Liver (tissue), 8 donors: ENCODE measurements at regions not wholly inside any gene's neighbourhood (a gene's known extent, or its start where the extent isn't known, plus 50 kb on each side); places are given as distances from the start of the nearest gene placed in this dataset.

Source experiments
- DNase-seq: peaks from one replicate; pipeline ENCODE4 v3.0.0-alpha.2; 2017; ENCODE audit warnings: low spot score
- H3K27ac ChIP-seq, 2 donors: one replicate each; pipeline ENCODE4 v1.7.0; 2013; ENCODE audit warnings: inconsistent platforms in 2 of 2, low read length in 2 of 2, control low read depth in 1 of 2, low read depth in 1 of 2, mild to moderate bottlenecking in 1 of 2
- H3K27me3 ChIP-seq, 4 donors: one replicate each; pipeline versions ENCODE4 v1.6.1 to v1.7.0; 2013; ENCODE audit warnings: low read length in 3 of 4, inconsistent platforms in 1 of 4, mild to moderate bottlenecking in 1 of 4, moderate library complexity in 1 of 4; ENCODE audit not compliant: control insufficient read depth in 4 of 4, insufficient read depth in 4 of 4
- H3K36me3 ChIP-seq, 4 donors: one replicate each; pipeline versions ENCODE4 v1.6.1 to v1.7.0; 2013; ENCODE audit warnings: low read length in 3 of 4, mild to moderate bottlenecking in 3 of 4, low read depth in 1 of 4, moderate library complexity in 1 of 4; ENCODE audit not compliant: control insufficient read depth in 4 of 4, insufficient read depth in 3 of 4
- H3K4me1 ChIP-seq, 4 donors: one replicate each; pipeline versions ENCODE4 v1.6.1 to v1.7.0; 2013; ENCODE audit warnings: low read length in 3 of 4, mild to moderate bottlenecking in 3 of 4, moderate library complexity in 1 of 4; ENCODE audit not compliant: control insufficient read depth in 4 of 4, insufficient read depth in 4 of 4
- H3K4me3 ChIP-seq, 3 donors: one replicate each; pipeline versions ENCODE4 v1.6.1 to v1.7.0; 2013; ENCODE audit warnings: low read length in 3 of 3, control low read depth in 1 of 3, low read depth in 1 of 3, mild to moderate bottlenecking in 1 of 3
- H3K9ac ChIP-seq, 2 donors: one replicate each; pipeline ENCODE4 v1.7.0; 2013; ENCODE audit warnings: low read length in 2 of 2, mild to moderate bottlenecking in 2 of 2, moderate library complexity in 2 of 2, control low read depth in 1 of 2, low read depth in 1 of 2
- H3K9me3 ChIP-seq, 4 donors: one replicate each; pipeline versions ENCODE4 v1.6.1 to v1.7.0; 2013; ENCODE audit warnings: low read length in 3 of 4; ENCODE audit not compliant: control insufficient read depth in 4 of 4
- EGR1 ChIP-seq, 2 donors: IDR thresholded peaks; 2 replicates each; pipeline ENCODE4 v1.6.1; 2016 to 2018; ENCODE audit warnings: antibody characterized with exemption in 2 of 2, low read depth in 2 of 2
- FOXA1 ChIP-seq: IDR thresholded peaks from 2 replicates; pipeline ENCODE4 v1.6.1; 2016; ENCODE audit warnings: antibody characterized with exemption
- FOXA2 ChIP-seq: IDR thresholded peaks from 2 replicates; pipeline ENCODE4 v1.6.1; 2016; ENCODE audit warnings: antibody characterized with exemption
- GABPA ChIP-seq, 2 donors: IDR thresholded peaks in 1 of 2; conservative IDR thresholded peaks in 1 of 2; 2 replicates each; pipeline ENCODE4 v1.6.1; 2016; ENCODE audit warnings: antibody characterized with exemption in 2 of 2, mild to moderate bottlenecking in 1 of 2, moderate library complexity in 1 of 2
- HNF4A ChIP-seq, 2 donors: conservative IDR thresholded peaks; 2 replicates each; pipeline ENCODE4 v1.6.1; 2016; ENCODE audit warnings: antibody characterized with exemption in 2 of 2, mild to moderate bottlenecking in 2 of 2
- HNF4G ChIP-seq: IDR thresholded peaks from 2 replicates; pipeline ENCODE4 v1.6.1; 2016; ENCODE audit warnings: antibody characterized with exemption
- JUND ChIP-seq, 2 donors: IDR thresholded peaks; 2 replicates each; pipeline ENCODE4 v1.6.1; 2016; ENCODE audit warnings: antibody characterized with exemption in 2 of 2
- NR2F2 ChIP-seq: IDR thresholded peaks from 2 replicates; pipeline ENCODE4 v1.6.1; 2016; ENCODE audit warnings: antibody characterized with exemption
- RAD21 ChIP-seq, 2 donors: IDR thresholded peaks; 2 replicates each; pipeline ENCODE4 v1.6.1; 2016; ENCODE audit warnings: antibody characterized with exemption in 2 of 2, mild to moderate bottlenecking in 2 of 2
- RXRA ChIP-seq, 2 donors: IDR thresholded peaks; 2 replicates each; pipeline ENCODE4 v1.6.1; 2017 to 2018; ENCODE audit warnings: antibody characterized with exemption in 2 of 2, mild to moderate bottlenecking in 1 of 2
- SP1 ChIP-seq: IDR thresholded peaks from 2 replicates; pipeline ENCODE4 v1.6.1; 2018; ENCODE audit warnings: antibody characterized with exemption, mild to moderate bottlenecking
- TAF1 ChIP-seq: conservative IDR thresholded peaks from 2 replicates; pipeline ENCODE4 v1.6.1; 2016; ENCODE audit warnings: antibody characterized with exemption, mild to moderate bottlenecking
- YY1 ChIP-seq: IDR thresholded peaks from 2 replicates; pipeline ENCODE4 v1.6.1; 2016; ENCODE audit warnings: antibody characterized with exemption, mild to moderate bottlenecking
- WGBS: extraction: QIAGEN DNeasy Blood & Tissue Kit; methylation state at CpG from one replicate; pipeline ENCODE4 v1.1.7; 2013; 5-methylcytosine and 5-hydroxymethylcytosine counted together
- TF ChIP-seq, protein P1 (sequence below): fragments of 150-350 bp; IDR thresholded peaks from 2 replicates; pipeline ENCODE4 v1.5.1; 2017; ENCODE audit warnings: improper control_type of control experiment, low read depth, low read length; ENCODE audit not compliant: missing input control
- TF ChIP-seq, protein P2 (sequence below): IDR thresholded peaks from 2 replicates; pipeline ENCODE4 v1.6.1; 2016; ENCODE audit warnings: antibody characterized with exemption
- TF ChIP-seq, protein P3 (sequence below): IDR thresholded peaks from 2 replicates; pipeline ENCODE4 v1.6.1; 2016; ENCODE audit warnings: antibody characterized with exemption, mild to moderate bottlenecking
- TF ChIP-seq, protein P4 (sequence below): IDR thresholded peaks from 2 replicates; pipeline ENCODE4 v1.6.1; 2016; ENCODE audit warnings: antibody characterized with exemption
- TF ChIP-seq, protein P5 (sequence below): IDR thresholded peaks from 2 replicates; pipeline ENCODE4 v1.6.1; 2016; ENCODE audit warnings: antibody characterized with exemption
- donor health status: healthy.
- donor health status: healthy.
- donor health status: healthy.
- donor health status: healthy.
- donor health status: healthy.

DNA sequence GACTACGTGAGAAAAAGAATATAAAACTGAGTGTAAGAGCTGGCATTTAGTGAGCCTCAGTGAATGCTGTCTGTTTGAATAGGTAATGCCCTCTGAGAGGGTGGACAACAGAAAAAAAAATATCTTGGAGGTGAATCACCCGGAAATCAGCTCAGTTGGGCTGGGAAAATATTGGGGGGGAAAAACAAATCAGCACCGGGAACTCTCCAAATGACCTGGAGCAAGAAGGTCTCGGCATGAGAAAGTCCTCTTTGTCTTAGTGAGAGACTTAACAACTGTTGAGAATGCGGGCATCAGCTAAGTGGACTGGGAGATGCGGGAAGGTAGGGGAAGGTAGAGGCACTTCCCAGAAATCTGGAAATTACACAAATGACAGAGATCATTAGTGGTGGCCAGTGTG lies 109.4 kb upstream of the POU3F3 start:
- Histone ChIP-seq H3K36me3 (no peaks in the 10 kb centered on the region), H3K9me3 (peaks cover 0 to 2% (median 0%) of the 10 kb centered on the region in 4 donors), H3K4me1 (no peaks in the 10 kb centered on the region), H3K27ac (no peak overlapping the region), H3K27me3 (peaks cover 0 to 7% (median 1%) of the 10 kb centered on the region in 4 donors), H3K9ac (no peak overlapping the region), H3K4me3 (no peak overlapping the region)
- 74% methylated on average over 6 of the region's 6 CpGs for WGBS
- TF ChIP-seq EGR1 (IDR thresholded peaks at IDR 0.05; ENCODE audit: low read depth in 2 of 2) (no peak), RXRA (IDR thresholded peaks at IDR 0.05) (no peak), RAD21 (IDR thresholded peaks at IDR 0.05) (no peak), FOXA2 (no peak), SP1 (no peak), HNF4A (conservative IDR thresholded peaks at IDR 0.05) (no peak), HNF4G (no peak), NR2F2 (no peak), FOXA1 (no peak), TAF1 (no peak), GABPA (IDR thresholded peaks at IDR 0.05 in 1 of 2, conservative IDR thresholded peaks at IDR 0.05 in 1 of 2) (no peak), JUND (IDR thresholded peaks at IDR 0.05) (no peak)
- TF ChIP-seq, protein P1, sequence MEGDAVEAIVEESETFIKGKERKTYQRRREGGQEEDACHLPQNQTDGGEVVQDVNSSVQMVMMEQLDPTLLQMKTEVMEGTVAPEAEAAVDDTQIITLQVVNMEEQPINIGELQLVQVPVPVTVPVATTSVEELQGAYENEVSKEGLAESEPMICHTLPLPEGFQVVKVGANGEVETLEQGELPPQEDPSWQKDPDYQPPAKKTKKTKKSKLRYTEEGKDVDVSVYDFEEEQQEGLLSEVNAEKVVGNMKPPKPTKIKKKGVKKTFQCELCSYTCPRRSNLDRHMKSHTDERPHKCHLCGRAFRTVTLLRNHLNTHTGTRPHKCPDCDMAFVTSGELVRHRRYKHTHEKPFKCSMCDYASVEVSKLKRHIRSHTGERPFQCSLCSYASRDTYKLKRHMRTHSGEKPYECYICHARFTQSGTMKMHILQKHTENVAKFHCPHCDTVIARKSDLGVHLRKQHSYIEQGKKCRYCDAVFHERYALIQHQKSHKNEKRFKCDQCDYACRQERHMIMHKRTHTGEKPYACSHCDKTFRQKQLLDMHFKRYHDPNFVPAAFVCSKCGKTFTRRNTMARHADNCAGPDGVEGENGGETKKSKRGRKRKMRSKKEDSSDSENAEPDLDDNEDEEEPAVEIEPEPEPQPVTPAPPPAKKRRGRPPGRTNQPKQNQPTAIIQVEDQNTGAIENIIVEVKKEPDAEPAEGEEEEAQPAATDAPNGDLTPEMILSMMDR: no peak
- TF ChIP-seq, protein P2, sequence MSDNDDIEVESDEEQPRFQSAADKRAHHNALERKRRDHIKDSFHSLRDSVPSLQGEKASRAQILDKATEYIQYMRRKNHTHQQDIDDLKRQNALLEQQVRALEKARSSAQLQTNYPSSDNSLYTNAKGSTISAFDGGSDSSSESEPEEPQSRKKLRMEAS: no peak
- TF ChIP-seq, protein P3, sequence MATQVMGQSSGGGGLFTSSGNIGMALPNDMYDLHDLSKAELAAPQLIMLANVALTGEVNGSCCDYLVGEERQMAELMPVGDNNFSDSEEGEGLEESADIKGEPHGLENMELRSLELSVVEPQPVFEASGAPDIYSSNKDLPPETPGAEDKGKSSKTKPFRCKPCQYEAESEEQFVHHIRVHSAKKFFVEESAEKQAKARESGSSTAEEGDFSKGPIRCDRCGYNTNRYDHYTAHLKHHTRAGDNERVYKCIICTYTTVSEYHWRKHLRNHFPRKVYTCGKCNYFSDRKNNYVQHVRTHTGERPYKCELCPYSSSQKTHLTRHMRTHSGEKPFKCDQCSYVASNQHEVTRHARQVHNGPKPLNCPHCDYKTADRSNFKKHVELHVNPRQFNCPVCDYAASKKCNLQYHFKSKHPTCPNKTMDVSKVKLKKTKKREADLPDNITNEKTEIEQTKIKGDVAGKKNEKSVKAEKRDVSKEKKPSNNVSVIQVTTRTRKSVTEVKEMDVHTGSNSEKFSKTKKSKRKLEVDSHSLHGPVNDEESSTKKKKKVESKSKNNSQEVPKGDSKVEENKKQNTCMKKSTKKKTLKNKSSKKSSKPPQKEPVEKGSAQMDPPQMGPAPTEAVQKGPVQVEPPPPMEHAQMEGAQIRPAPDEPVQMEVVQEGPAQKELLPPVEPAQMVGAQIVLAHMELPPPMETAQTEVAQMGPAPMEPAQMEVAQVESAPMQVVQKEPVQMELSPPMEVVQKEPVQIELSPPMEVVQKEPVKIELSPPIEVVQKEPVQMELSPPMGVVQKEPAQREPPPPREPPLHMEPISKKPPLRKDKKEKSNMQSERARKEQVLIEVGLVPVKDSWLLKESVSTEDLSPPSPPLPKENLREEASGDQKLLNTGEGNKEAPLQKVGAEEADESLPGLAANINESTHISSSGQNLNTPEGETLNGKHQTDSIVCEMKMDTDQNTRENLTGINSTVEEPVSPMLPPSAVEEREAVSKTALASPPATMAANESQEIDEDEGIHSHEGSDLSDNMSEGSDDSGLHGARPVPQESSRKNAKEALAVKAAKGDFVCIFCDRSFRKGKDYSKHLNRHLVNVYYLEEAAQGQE: no peak
- TF ChIP-seq, protein P4, sequence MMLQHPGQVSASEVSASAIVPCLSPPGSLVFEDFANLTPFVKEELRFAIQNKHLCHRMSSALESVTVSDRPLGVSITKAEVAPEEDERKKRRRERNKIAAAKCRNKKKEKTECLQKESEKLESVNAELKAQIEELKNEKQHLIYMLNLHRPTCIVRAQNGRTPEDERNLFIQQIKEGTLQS: no peak
- TF ChIP-seq, protein P5, sequence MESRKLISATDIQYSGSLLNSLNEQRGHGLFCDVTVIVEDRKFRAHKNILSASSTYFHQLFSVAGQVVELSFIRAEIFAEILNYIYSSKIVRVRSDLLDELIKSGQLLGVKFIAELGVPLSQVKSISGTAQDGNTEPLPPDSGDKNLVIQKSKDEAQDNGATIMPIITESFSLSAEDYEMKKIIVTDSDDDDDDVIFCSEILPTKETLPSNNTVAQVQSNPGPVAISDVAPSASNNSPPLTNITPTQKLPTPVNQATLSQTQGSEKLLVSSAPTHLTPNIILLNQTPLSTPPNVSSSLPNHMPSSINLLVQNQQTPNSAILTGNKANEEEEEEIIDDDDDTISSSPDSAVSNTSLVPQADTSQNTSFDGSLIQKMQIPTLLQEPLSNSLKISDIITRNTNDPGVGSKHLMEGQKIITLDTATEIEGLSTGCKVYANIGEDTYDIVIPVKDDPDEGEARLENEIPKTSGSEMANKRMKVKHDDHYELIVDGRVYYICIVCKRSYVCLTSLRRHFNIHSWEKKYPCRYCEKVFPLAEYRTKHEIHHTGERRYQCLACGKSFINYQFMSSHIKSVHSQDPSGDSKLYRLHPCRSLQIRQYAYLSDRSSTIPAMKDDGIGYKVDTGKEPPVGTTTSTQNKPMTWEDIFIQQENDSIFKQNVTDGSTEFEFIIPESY: no peak
- no peak for DNase-seq

DNA sequence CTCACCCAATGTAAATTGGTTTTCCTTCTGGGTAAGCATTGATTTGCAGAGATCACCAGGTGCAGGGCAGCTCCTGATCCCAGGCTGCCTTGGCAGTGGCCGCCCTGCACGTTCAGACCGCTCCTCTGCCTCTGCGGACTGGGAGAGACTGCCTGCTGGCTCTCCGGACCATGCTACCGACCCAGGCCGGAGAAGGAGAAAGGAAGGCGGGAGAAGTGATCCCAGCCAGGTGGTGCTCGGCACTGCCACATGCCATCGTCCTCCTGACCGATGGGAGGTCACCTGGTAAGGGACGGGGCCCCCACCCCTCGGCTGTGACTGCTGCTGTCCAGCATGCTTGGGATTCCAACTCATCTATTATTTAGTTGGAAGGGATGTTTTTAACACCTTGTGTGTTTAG lies 108.1 kb upstream of the POU3F3 start:
- no peak overlapping the region for H3K9ac ChIP-seq
- H3K4me1 ChIP-seq: no peaks in the 10 kb centered on the region
- WGBS: 43% methylated on average over 13 of the region's 13 CpGs
- H3K27ac ChIP-seq: no peak overlapping the region
- peaks cover 0 to 2% (median 0%) of the 10 kb centered on the region in 4 donors for H3K9me3 ChIP-seq
- no peak overlapping the region for H3K4me3 ChIP-seq
- no peak for DNase-seq
- H3K27me3 ChIP-seq: peaks cover 0 to 8% (median 3%) of the 10 kb centered on the region in 4 donors
- H3K36me3 ChIP-seq: no peaks in the 10 kb centered on the region
- TF ChIP-seq GABPA (IDR thresholded peaks at IDR 0.05 in 1 of 2, conservative IDR thresholded peaks at IDR 0.05 in 1 of 2) (no peak), EGR1 (IDR thresholded peaks at IDR 0.05; ENCODE audit: low read depth in 2 of 2) (no peak), RAD21 (IDR thresholded peaks at IDR 0.05) (no peak), RXRA (IDR thresholded peaks at IDR 0.05) (no peak), FOXA2 (no peak), YY1 (no peak), NR2F2 (no peak), HNF4G (no peak), JUND (IDR thresholded peaks at IDR 0.05) (no peak), HNF4A (conservative IDR thresholded peaks at IDR 0.05) (no peak), FOXA1 (no peak), SP1 (no peak)
- TF ChIP-seq, protein P4: no peak
- TF ChIP-seq, protein P2: no peak
- TF ChIP-seq, protein P1: no peak
- TF ChIP-seq, protein P5: no peak
